GM18520 (cell line): ENCODE measurements at regions not wholly inside any gene's neighbourhood (a gene's known extent, or its start where the extent isn't known, plus 50 kb on each side); places are given as distances from the start of the nearest gene placed in this dataset.
"Not testable (repeated sequence)": the region's sequence is repeated elsewhere in the genome, so short reads cannot be mapped to it uniquely, and the experiment has no call there.

Experiments used
- ATAC-seq: cut with Tn5 transposase; IDR thresholded peaks from one replicate; pipeline ENCODE4 v1.9.1; 2021; ENCODE audit not compliant: unreplicated experiment

DNA sequence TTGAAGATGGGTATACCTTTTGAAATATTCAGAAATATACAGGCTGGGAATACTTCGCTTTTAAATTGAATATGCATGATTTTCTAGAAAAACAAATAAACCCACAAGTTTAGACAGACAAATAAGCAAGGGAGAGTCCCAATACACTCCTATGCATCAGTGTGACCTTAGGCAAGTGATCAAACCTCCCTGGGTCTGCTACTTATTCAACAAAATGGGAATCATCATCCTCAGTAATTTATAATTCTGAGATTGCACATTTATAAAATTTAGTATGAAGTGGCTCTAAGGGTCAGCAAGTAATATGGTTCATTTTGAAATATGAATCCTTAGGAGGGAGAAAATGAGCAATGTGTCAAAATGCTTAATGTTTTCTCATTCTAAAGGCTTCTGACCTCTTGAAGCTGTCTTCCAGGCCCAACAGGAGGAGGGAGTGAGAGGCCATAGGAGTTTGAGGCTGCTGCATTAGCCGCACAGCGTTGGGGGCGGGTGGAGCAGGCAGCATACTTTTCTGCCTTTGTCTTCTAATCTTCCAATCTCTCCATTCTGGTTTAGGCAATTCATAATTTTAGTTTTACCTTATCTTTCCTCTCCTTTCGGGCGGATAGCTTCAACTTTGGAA is 155.1 kb downstream of the TRIB2 start:
- ATAC-seq, result no peak

DNA sequence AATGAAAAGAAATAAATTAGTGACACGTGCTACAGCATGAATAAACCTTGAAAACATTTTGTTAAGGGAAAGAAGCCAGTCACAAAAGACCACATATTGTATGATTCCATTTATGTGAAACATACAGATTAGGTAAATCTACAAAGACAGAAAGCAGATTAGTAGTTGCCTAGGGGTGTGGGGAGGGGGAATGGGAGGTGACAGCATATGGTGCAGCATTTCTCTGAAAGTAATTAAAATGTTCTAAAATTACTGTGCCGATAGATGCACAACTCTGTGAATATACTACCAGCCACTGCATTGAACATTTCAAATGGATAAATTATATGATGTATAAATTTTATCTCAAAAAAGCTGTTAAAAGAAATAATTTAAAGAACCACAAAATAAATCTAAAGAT is 161.0 kb downstream of the TRIB2 start:
- no peak for ATAC-seq

GRCh38 chr2:12879649-12880048 is 162.9 kb downstream of the TRIB2 start:
- no peak for ATAC-seq

GRCh38 chr2:12881952-12882351 is 165.2 kb downstream of the TRIB2 start:
- no peak for ATAC-seq

DNA sequence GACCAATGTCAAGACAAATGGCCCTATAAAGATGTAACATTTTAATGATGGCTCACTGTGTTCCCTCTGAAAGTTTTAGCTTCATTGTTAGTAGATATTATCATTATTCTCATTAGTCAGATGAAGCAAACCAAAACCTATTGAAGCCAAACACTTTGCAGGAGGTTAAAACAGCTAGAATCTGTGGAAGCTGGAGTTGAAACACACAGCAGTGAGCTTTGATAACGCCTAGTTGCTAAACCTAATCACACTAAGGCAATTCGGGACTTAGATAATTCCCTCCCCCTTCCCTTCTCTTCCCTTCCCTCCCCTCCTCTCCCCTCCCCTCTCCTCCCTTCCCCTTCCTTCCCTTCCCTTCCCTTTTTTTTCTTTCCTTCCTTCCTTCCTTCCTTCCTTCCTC is 165.7 kb downstream of the TRIB2 start:
- ATAC-seq, result no peak

DNA sequence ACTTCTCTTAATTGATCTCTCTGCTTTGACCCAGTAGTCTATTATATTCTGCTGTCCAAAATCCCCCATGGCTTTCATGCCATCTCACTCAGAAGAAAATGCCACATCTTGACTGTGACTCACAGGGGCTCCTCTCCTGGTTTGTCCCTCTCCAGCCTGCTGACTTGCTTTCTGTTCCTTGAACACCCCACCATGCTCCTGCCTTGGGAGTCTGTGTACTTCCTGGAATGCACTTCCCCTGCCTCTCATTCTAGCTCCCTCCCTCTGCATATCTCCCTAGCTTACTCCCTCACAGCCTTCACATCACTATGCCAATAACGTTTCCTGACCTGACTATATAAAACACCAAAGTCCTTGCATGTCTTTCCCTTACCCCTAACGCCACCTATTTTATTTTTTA is 167.2 kb downstream of the TRIB2 start:
- ATAC-seq, result no peak

- no peak for ATAC-seq
These were observed 168.1 kb downstream of the TRIB2 start for GRCh38 chr2:12884713-12885282.

GRCh38 chr2:12890066-12890465 is 173.3 kb downstream of the TRIB2 start:
- ATAC-seq, result no peak

DNA sequence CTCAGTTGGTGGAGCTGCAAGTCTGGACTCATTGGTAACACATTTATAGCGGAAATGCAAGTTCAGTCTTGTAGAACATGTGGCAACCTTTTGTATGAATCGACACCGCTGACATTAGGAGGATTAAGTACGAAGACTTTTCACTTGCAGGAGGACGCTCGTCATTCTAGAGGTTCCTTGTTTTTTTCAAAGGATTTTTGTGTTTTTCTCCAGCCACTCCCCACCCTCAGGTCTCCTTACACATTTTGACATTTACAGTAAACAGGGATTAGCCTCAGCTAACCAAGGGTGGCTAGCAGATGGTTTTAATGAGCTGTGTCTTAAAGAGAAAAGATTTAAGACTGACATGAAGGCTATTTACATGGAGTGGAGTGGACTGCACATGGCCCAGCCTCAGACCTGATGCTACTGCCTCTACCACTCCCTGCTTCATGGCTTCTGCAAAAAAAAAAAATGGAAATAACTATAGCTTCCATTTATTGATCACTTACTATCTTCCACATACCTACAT is 173.8 kb downstream of the TRIB2 start:
- no peak for ATAC-seq

DNA sequence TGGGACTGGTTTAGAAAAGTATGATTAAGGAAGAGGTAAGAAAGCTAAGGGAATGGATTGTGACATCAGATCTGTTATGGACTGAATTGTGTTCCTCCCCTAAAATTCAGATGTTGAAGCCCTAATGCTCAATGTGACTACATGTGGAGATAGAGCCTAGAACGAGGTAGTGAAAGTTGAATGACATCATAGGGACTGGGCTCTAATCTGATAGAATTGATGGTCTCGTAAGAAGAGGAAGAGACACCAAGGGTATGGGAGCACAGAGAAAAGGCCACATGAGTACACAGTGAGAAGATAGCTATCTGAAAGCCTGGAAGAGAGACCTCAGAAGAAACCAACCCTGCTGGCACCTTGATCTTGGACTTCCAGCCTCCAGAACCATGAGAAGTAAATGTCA is 178.3 kb downstream of the TRIB2 start:
- no peak for ATAC-seq

- ATAC-seq, result no peak
These were observed 179.7 kb downstream of the TRIB2 start for GRCh38 chr2:12896318-12896982.

GRCh38 chr2:12897181-12897580 is 180.4 kb downstream of the TRIB2 start:
- no peak for ATAC-seq

DNA sequence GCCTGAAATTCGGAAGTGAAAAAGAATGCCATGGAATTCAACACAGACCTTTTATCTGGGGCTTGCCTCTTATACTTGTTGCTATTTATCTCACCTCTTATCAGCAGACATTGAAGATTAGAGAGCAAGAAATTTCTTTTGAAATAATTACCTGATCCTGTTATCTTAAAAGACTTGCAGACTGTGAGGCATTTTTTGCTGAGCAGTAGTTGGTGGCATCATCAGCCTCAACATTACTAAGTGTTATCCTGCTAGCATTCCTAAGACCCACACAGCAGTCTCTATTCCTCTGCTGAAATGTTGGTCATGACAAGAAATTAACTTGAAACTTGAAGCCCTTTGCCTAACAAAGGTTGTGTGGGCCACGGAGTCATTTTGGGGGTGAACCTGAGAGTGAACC is 186.5 kb downstream of the TRIB2 start:
- ATAC-seq, result no peak

GRCh38 chr2:12910431-12910830 is 193.7 kb downstream of the TRIB2 start:
- no peak for ATAC-seq

- no peak for ATAC-seq
These were observed 199.1 kb downstream of the TRIB2 start for GRCh38 chr2:12915787-12916186.

DNA sequence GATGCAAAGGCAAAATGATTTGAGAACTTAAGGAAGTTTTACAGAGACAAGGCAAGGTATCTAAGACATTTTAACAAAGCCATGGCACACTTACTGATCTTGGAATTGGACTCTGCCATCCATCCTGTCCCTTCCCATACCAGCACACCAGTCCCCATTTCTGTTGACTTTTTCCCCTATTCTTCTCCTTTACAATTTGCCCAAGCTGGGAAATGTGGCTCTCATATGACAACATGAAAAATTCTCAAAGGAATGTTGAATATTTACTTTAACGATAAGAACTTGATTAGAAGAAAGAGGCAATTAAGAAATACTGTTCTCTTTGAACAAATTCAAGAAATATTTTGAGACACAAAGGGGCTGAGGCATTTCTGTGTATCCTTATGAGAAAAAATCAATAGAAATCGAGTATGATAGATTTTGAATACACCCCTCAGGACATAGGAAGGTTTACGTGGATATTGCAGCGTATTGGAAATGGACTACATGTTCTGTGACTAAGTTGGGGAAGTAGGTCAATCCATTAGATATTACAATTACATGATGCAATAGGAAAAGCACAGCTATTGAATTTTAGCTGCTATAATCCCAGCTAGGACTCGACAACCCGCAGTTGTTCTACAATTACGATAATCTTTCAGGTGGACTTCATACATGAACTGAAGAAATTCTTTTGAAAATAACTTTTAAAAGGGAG is 201.6 kb downstream of the TRIB2 start:
- no peak for ATAC-seq

- no peak for ATAC-seq
These were observed 202.2 kb downstream of the TRIB2 start for GRCh38 chr2:12918835-12919445.

DNA sequence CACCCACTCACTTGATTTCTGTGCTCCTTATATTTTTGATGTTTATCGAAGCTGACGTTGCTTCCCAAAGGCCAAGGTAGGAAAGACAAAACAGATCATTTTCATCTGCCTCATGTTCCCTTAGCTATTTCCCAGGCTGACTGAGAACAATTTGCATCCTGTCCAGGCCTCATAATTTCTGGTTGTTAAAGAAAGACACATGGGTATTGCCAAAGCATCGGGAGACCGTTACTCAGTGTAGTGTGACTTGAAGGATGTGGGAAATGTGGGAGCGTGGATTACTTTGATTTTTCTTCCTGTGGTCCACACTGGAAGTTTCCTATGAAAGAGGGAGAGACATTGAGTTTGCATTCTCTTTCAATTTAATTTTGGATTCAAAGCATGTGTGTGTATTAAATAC is 204.6 kb downstream of the TRIB2 start:
- no peak for ATAC-seq

- ATAC-seq, result no peak
These were observed 207.3 kb downstream of the TRIB2 start for GRCh38 chr2:12923907-12924610.

DNA sequence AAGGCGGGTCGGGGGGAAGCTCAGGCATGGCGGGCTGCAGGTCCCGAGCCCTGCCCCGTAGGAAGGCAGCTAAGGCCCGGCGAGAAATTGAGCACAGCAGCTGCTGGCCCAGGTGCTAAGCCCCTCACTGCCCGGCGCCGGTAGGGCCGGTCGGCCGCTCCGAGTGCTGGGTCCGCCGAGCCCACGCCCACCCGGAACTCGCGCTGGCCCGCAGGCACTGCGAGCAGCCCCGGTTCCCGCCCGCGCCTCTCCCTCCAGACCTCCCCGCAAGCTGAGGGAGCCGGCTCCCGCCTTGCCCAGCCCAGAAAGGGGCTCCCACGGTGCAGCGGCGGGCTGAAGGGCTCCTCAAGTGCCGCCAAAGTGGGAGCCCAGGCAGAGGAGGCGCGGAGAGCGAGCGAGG is 209.9 kb downstream of the TRIB2 start:
- ATAC-seq, result not testable (repeated sequence)
